Activated CD4-positive, alpha-beta T cell treated with anti-CD3 and anti-CD28 coated beads, Interleukin-2, amount 50 U/mL, for 48 hours (primary cell): ENCODE measurements at regions not wholly inside any gene's neighbourhood (a gene's known extent, or its start where the extent isn't known, plus 50 kb on each side); places are given as distances from the start of the nearest gene placed in this dataset.

ENCODE experiments used
- DNase-seq, 2 experiments: peaks; one replicate each; pipeline ENCODE4 v3.0.0-alpha.2; 2020

- DNase-seq, result no peak
Measured at GRCh38 chr18:45350404-45351156, 264.7 kb upstream of the SLC14A2 start.

DNA sequence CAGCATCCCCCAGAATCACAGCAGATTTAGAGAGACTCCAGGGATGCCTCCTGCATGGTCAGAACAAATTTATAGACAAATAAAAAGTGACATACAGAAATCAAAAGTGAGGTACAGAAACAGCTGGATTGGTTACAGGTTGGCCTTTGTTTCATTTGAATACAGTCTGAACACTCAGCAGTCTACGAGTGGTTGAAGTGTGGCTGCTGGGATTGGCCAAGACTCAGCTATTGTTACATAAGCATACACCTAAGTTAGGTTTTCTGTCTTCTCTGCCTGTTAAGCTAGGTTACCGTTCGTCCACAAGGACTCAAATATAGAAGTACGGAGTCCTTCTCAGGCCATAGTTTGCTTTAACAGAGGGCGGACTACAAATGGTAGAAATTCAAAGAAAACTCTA lies 262.4 kb upstream of the SLC14A2 start:
- DNase-seq, result no peak

- no peak for DNase-seq
Measured at GRCh38 chr18:45353530-45353929, 261.7 kb upstream of the SLC14A2 start.

- no peak for DNase-seq
Measured at GRCh38 chr18:45355944-45356520, 259.2 kb upstream of the SLC14A2 start.

DNA sequence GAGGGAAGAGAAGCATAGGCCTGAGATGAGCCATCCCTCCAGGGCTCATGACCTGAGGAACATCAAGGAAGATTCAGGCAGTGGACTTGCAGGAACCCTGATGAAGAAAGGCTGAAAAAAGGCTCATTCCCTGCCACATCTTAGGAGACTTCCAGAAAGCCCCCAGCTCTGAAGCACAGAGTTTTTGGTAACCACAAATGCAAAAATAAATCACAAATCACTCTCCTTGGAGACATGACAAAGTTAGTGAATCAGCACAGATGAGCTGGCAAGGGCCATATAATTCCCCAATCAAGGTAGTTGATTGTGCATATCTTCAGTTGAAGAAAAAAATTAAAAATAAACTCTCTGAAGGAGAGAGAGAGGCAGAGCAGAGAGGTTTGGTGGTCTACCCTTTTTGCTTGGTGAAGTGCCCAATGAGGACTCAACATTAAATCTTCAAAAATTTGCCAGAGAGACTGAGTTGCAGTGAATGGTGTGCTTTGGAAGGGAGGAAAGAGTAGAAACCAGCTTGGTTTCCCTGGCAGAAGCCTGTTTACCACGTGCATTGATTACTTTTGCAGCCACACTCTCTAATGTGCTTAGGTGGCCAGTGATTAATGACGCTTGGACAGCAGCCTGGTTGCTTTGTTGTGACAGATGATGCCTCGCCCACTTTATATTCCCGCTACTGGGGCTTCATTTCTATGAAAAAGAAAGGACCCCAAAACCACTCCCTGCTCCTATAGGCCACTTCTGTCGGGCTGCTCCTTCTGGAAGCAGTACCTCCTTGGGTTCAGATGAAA lies 257.4 kb upstream of the SLC14A2 start:
- DNase-seq, result no peak

- DNase-seq, result no peak
Measured at GRCh38 chr18:45359275-45360009, 255.8 kb upstream of the SLC14A2 start.

- no peak for DNase-seq
Measured at GRCh38 chr18:45361125-45361851, 254.0 kb upstream of the SLC14A2 start.

DNA sequence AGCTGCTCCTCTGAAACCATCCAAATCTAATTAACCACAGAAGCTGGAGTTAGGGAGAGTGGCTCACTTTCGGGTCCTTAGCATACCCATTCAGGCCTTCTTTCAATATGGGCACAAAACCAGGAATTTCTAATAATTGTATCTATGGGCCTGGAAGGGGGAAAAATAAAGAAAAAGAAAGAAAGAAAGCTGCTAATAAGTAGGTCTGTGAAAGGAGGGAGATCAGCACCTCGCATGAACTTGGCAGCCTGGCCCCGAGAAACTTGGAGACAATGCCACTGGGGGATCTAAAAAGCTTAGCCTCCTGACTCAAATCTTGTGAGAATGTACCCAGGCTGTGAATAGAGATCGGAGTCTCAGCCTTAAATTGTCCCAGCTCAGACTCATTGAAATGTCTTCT lies 252.1 kb upstream of the SLC14A2 start:
- no peak for DNase-seq

DNA sequence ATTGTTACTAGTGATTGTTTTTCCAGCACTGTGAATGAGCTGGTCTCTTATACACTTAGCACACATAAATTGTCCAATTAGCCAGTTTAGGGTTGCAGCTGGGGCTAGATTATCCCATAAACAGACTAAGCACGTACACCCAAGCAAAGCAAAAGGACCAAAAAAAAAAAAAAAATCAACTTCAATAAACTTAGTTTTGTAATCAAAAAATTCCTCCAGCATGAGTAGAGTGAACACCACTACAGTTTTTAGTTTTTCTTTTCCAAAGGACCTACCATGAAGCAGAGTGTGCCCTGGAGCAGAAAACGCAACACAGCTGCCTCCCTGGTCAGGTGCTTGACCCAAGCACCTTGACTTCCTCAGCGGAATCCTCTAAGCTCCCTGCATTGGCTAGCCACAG lies 249.4 kb upstream of the SLC14A2 start:
- no peak for DNase-seq

- no peak for DNase-seq
Measured at GRCh38 chr18:45370255-45371010, 244.8 kb upstream of the SLC14A2 start.

- DNase-seq, result no peak
Measured at GRCh38 chr18:45373286-45373880, 241.9 kb upstream of the SLC14A2 start.

- DNase-seq, result no peak
Measured at GRCh38 chr18:45374236-45374635, 241.0 kb upstream of the SLC14A2 start.

DNA sequence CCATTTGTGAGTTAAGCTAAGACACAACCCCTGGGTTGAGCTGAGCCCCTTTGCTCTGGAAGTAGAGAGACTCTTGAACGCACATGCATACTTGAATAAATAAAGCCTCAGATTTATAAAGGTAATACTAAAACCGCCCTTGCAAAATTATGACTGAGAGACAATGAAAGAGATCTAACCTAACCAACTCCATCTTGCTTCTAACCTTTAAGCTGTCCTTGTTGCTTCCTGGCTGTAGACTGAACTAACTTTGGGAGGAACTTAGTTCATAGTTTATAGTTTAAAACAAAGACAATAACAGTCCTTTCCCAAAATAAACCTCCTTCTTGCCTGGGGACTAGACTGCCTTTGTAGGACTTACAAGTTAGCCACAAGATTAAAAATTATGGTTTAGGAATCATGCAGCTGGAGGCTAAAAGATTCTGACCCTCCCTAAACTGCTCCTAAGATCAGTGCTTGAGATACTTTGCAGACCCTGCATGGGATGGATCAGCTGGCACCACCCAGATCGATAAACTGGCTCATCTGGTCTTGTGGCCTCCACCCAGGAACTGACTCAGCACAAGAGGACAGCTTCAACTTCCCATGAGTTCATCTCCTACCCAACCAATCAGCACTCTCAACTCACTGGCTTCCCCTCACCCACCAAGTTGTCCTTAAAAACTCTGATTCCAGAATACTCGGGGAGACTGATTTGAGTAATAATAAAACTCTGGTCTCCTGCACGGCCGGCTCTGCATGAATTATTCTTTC lies 240.2 kb upstream of the SLC14A2 start:
- no peak for DNase-seq

- DNase-seq, result no peak
Measured at GRCh38 chr18:45376193-45376592, 239.1 kb upstream of the SLC14A2 start.

DNA sequence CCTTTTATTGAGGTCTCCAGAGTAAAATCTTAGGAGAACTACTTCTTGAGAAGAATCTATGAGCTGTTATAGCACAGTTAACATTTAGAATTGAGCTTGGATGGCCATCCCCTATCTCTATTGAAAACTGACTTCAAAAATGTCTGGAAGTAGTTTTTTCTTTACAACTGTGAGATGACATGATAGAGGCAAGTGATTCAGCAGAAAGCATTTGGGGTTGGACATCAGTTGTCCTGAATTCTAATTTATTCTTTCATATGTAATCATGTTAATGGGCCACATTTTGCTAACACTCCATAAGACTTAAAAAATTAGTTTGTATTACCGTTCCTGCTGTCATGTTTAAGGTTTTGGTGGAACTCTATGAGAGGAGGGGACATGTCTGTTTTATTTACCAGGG lies 237.0 kb upstream of the SLC14A2 start:
- no peak for DNase-seq

- DNase-seq, result no peak
Measured at GRCh38 chr18:45378933-45379332, 236.3 kb upstream of the SLC14A2 start.

GRCh38 chr18:45379903-45380302 lies 235.4 kb upstream of the SLC14A2 start:
- no peak for DNase-seq

DNA sequence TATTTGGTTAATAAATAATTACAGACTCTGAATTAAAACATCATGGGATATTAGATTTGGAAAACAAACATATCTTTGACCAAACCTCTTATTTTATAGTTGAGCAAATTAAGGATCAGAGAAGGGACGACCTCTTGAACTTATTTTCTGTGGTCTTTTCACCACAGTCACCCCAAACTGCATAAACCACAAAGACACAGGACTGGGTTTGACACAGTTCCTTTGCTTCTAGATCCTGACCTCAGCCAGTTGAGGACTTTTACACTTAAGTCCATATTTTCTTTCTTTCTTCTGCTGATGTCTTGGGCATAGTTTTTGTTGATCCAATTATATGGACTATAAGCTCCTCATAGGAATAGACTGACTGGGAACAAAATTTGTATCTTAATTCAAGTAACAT lies 234.0 kb upstream of the SLC14A2 start:
- DNase-seq, result no peak

GRCh38 chr18:45383228-45383627 lies 232.0 kb upstream of the SLC14A2 start:
- no peak for DNase-seq

DNA sequence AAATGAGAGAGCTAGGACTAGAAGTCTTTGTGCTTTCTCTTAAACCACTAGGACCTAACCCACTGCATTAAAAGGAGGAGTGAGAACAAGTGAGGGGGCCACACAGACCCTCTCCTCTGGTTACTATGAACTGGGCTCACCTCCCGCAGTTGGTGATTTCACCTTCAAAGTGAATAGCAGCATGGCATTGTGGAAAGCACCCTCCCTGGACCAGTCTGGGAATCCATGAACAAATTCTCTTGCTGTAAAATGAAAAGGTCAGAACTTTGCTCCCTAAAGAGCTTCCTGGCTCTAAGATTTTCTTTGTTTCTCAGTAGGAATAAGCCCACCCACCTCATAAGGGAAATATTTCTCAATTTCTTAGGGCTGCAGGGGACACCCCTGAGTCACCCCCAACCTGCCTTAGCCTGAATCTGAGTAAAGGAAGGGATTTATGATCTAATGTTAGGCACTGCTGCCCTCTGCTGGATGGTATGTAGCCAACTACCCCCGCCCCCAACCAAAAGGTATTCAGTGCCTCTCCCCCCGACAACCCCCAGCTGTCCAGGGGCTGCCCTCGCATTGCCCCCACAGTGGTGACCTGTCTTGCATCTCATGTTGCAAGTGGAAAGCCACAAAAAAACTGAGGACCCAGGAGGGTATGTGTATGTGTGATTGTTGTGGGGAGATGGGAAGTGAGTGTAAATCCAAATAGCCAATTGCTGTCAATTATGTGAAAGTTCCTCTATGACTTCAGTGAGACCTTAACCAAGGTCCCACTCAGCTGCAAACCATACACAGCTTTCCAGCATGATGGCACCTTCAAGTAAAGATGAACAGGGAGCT lies 230.9 kb upstream of the SLC14A2 start:
- peak; percentile 36 to 57 for DNase-seq
